HG02798 (cell line): ENCODE measurements at regions not wholly inside any gene's neighbourhood (a gene's known extent, or its start where the extent isn't known, plus 50 kb on each side); places are given as distances from the start of the nearest gene placed in this dataset.

Source experiments
- ATAC-seq: cut with Tn5 transposase; IDR thresholded peaks from one replicate; pipeline ENCODE4 v1.9.1; 2021; ENCODE audit warnings: mild to moderate bottlenecking; ENCODE audit not compliant: unreplicated experiment, poor library complexity

DNA sequence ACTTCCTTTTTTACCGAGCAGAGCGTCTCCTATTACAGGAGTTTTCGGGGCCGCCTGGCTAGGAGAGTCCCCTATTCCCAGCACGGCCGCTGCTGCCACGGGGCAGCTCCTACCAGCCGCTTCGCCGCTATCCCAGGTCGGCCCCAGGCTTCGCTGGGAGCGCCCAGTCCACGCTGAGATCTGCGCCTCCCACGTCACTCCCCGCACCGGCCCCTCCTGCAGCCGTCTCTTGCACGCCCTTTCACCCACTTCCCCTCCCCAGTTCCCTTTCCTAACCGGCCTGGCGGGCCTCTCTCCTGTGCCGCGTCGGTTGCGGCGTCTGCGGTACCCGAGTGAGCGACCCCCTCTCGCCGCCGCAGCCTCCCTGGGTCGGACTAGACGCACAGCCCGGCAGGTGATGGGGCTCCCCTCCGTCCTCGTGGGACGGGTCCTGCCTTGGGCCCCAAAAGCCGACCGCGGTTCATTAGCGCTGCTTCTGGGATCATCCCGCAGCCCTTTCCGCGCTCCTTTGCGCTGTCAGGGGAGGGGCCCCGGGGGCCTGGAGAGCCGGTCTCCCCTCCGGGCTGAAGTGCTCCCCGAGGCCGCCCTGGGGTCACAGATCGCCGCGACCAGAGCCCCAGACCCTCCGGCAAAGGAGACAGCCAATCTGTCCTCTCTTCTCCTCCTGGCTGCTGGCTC is 1318.4 kb downstream of the TMEM121 start:
- ATAC-seq, result peak; percentile 45

GRCh38 chr14:106845286-106846087 is 1319.1 kb downstream of the TMEM121 start:
- no peak for ATAC-seq

GRCh38 chr14:106846218-106846617 is 1319.8 kb downstream of the TMEM121 start:
- ATAC-seq, result no peak

GRCh38 chr14:106848330-106849121 is 1322.1 kb downstream of the TMEM121 start:
- ATAC-seq, result no peak

DNA sequence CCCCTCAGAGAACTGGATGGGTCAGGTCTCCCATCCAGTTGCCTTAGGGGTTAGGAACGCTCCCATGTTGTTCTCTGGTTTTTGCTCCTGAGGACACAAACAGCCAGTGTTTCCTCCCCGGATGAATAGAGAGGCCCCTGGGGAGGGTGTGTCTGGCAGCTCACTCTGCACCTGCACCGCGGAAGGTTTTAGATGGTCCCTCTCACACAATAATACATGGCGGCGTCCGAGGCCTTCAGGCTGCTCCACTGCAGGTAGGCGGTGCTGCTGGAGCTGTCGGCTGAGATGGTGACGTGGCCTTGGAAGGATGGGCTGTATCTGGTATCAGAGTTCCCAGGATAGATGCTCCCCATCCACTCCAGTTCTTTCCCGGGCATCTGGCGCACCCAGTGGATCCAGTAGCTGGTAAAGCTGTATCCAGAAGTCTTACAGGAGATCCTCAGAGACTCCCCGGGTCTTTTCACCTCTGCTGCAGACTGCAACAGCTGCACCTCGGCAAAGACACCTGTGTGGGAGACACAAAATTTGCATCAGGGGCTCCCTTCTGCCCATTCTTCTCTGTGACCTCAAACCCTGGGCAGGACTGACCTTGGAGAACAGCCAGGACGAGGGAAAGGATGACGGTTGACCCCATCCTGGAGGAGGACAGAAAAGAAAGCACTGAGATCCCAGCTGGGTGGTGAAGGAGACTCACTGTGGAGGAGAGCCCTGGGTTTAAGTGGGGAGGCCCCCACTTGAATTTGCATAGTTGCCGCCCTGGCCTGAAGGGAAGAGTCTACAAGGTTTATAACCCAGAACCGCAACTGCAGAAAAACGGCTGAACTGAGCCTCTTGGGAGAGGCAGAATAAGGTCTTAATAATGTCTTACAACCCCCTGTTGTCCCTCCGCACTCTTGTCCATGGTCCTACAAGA is 1324.8 kb downstream of the TMEM121 start:
- ATAC-seq, result peak; percentile 64

DNA sequence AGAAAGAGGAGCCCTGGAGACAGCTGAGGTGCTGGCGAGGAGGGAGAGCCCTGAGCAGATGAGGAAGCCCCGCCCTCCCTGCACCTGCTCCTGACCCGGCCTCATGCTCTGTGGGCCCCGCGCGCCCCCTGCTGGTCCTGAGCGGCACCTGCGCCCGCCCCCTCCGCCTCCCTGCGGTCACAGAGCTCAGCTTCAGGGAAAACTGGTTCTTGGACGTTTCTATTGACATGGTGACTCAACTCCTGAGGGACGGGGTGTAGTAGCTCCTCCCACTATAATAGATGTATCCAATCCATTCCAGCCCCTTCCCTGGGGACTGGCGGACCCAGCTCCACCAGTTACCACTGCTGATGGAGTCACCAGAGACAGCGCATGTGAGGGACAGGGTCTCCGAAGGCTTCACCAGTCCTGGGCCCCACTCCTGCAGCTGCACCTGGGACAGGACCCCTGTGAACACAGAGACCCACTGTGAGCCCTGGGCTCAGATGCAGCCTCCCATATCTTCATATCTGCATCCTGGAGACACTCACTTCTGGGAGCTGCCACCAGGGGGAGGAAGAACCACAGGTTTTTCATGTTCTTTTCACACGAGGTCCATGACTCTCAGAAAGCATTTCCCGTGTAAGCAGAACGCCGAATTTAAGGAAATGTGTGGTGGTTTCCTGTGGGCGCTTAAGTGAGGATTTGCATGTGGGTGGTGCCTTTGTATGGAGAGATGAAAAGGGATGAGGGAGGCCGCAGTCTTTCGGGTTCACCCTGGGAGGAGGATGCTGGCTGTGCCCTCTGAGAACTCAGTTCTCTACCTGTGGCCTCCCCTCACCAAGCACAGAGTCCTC is 1346.4 kb downstream of the TMEM121 start:
- ATAC-seq, result peak; percentile 64

DNA sequence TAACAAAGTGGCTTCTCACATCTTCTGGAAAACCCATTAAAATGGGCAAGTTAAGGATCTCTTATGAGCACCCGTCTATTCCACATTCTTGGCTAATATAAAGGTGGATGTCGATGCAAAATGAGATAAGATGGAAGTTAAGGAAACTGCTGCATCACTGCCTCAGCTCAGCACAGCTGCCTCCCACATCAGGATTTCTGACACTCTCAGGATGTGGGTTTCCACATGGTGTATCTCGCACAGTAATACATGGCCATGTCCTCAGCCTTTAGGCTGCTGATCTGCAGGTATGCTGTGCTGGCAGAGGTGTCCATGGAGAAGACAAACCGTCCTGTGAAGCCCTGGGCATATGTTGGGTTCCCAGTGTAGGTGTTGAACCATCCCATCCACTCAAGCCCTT is 1348.0 kb downstream of the TMEM121 start:
- ATAC-seq, result no peak

DNA sequence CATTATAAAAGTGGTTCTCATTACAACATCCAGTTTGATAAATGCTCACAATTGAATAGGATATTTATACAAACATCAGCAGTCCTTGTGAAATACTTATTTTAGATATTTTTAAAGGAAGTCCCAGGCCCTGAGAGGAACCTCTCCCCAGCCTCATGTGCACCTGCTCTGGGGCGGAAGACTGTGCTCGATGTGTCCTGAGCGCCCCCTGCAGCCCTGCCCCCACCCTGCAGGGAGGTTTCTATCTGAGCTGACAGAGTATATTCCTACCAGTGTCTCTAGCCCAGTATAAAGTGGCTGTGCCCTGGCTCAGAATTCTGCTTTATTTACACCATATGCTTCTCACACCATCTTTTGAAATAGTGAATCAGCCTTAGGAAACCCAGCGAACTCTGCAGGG is 1349.1 kb downstream of the TMEM121 start:
- ATAC-seq, result no peak

GRCh38 chr14:106876711-106877110 is 1350.3 kb downstream of the TMEM121 start:
- ATAC-seq, result no peak

- no peak for ATAC-seq
Measured at GRCh38 chr14:106877517-106877916, 1351.1 kb downstream of the TMEM121 start.

GRCh38 chr14:106879241-106879640 is 1352.9 kb downstream of the TMEM121 start:
- peak; percentile 42 for ATAC-seq

- no peak for ATAC-seq
Measured at GRCh38 chr14:106883218-106883692, 1356.9 kb downstream of the TMEM121 start.
